GM12873 (cell line): ENCODE measurements at regions not wholly inside any gene's neighbourhood (a gene's known extent, or its start where the extent isn't known, plus 50 kb on each side); places are given as distances from the start of the nearest gene placed in this dataset.

Experiments
- TF ChIP-seq, protein P1 (sequence below): IDR thresholded peaks from 2 replicates; pipeline ENCODE4 v1.5.1; 2012; ENCODE audit warnings: low read depth, mild to moderate bottlenecking, moderate library complexity, low read length, control low read depth; ENCODE audit not compliant: insufficient read depth; ENCODE audit errors: missing control alignments

DNA sequence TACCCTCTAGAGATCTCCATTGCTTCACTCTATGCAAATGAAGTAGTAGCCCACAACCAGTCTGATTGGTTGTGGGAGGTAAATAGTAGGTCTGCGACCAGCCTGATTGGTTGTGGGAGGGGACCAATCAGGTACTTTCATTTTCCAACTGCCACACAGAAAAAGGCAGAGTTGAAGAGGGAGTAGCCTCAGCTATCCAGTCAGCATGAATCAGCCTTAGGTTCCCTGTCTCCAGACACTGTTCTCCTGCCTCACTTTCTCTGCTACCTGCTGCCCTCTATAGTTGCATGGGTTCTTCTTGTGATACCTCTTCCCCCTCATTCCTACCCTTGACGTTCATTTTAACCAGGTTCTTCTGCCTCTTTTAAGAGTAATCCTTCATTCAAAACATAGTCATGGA, 114.5 kb upstream of the LYZL1 start:
- TF ChIP-seq, protein P1, sequence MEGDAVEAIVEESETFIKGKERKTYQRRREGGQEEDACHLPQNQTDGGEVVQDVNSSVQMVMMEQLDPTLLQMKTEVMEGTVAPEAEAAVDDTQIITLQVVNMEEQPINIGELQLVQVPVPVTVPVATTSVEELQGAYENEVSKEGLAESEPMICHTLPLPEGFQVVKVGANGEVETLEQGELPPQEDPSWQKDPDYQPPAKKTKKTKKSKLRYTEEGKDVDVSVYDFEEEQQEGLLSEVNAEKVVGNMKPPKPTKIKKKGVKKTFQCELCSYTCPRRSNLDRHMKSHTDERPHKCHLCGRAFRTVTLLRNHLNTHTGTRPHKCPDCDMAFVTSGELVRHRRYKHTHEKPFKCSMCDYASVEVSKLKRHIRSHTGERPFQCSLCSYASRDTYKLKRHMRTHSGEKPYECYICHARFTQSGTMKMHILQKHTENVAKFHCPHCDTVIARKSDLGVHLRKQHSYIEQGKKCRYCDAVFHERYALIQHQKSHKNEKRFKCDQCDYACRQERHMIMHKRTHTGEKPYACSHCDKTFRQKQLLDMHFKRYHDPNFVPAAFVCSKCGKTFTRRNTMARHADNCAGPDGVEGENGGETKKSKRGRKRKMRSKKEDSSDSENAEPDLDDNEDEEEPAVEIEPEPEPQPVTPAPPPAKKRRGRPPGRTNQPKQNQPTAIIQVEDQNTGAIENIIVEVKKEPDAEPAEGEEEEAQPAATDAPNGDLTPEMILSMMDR = no peak

DNA sequence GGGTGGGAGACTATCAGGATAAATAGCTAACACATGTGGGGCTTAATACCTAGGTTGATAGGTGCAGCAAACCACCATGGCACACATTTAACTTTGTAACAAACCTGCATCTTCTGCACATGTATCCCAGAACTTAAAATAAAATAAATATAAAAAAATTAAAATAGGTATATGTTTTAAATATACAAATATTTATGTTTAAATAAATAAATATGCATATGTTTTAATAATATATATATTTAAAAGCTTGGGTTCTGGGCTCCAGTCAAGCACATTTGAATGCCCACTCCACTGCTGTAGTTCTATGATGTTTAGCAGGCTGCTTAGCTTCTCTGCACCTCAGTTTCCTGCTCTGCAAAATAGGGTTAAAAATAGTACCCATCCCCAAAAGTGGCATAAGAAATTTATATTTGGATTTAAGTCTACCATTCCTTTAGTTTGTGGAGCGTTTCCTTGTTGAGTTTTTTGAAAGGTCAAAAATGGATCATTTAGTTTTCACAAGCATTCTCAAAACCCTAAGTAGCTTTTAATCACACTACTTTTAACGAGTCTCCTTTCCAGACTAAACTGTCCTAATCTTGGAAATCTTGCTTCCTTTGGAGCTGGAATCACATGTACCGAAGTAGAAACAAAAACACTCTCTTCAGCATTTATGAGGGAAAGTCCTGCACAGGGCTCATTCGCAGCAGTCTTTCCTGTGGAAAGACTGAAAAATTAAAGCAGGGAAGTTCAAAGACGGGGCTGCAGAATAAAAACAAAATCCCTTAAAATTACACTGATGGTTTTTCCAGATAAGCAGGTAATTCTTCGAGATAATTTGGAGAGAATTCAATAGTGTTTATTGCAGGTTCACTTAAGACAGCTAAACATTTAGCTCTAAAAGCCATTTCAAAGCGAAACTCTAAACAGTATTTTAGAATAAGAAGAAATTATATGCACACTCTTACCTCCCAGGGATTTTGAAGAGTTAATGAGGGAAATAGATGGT, 111.7 kb upstream of the LYZL1 start:
- TF ChIP-seq, protein P1 = no peak

- TF ChIP-seq, protein P1 = no peak
Measured at GRCh38 chr10:29181936-29182335, 106.9 kb upstream of the LYZL1 start.

GRCh38 chr10:29183301-29183945, 105.4 kb upstream of the LYZL1 start:
- TF ChIP-seq, protein P1 = no peak

DNA sequence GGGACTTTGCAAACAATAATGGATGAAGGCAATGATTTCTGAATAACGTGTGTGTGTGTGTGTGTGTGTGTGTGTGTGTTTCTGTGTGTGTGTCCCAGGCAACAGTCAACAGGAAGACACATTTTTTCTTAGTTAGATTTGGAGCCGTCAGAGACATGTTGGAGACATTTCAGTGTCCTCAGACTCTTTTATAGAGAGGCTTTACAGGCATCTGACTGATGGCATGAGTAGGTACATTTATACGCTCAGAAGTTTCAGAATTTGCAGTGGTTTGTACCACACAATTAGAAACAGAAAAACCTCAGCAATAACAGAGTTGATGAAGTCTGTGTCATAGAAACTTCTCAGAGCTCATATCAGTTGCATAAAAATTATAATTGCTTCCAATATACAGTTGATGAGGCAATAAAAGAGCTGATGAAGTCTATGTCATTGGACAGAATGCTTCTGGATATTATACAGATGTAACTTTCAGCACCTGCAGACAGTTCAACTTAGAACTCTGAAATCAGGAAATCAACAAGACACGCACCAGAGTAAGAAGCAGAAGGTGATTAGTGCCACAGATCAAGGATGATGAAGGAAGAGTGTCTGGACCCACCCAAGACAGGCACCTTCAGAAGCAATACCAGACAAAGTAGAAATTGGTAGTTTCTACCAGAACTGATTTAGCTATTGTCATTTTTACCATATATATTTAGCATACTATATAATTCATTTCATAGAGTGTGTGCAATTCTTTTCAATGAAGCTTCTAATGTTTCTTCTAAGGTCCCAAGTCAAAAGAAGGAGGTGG, 104.5 kb upstream of the LYZL1 start:
- TF ChIP-seq, protein P1 = no peak

- TF ChIP-seq, protein P1 = no peak
Measured at GRCh38 chr10:29185050-29185449, 103.8 kb upstream of the LYZL1 start.
